GM06990 (cell line): ENCODE measurements at regions not wholly inside any gene's neighbourhood (a gene's known extent, or its start where the extent isn't known, plus 50 kb on each side); places are given as distances from the start of the nearest gene placed in this dataset.

Experiments used
- DNase-seq: peaks from one replicate; pipeline ENCODE4 v3.0.0-alpha.2; 2011; ENCODE audit not compliant: insufficient read length; ENCODE audit errors: extremely low read depth
- H3K27me3 ChIP-seq: replicated peaks from 2 replicates; pipeline ENCODE4 v1.6.0; 2011; ENCODE audit warnings: low read length; ENCODE audit not compliant: control insufficient read depth, insufficient read depth
- H3K36me3 ChIP-seq: 2 replicates; pipeline ENCODE4 v1.5.1; 2011; ENCODE audit warnings: low read length; ENCODE audit not compliant: control insufficient read depth, insufficient read depth
- H3K4me3 ChIP-seq: replicated peaks from 2 replicates; pipeline ENCODE4 v1.5.1; 2011; ENCODE audit warnings: low read depth, mild to moderate bottlenecking, control low read depth, low read length
- TF ChIP-seq, protein P1 (sequence below): IDR thresholded peaks from 2 replicates; pipeline ENCODE4 v1.5.1; 2011; ENCODE audit warnings: low read length, control low read depth, mild to moderate bottlenecking, inconsistent platforms; ENCODE audit not compliant: insufficient read depth, poor library complexity, severe bottlenecking

- DNase-seq: no peak
Observed at GRCh38 chr13:72061613-72062012, 194.6 kb upstream of the DACH1 start.

DNA sequence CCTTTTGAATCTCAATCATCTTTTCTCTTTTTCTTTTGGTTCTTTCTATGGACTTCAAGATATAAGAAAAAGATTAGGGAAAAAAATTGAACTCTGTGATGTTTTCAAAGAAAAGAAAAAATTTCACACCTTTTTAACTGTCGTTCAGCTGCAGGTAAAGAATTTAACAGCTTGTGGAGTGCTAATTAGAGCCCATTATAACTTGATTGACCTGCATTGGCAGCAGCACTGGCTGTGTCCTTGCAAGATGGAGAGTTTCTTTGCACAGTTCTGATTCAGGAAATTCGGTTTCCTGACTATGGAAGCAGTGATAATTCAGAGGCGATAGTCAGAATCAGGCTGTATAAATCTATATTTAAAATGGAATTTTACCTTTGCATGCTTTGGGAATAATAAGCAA lies 183.2 kb upstream of the DACH1 start:
- H3K27me3 ChIP-seq: no peaks in the 10 kb centered on the region
- no peak overlapping the region for H3K4me3 ChIP-seq
- no peak for DNase-seq
- no peaks in the 10 kb centered on the region for H3K36me3 ChIP-seq
- TF ChIP-seq, protein P1, sequence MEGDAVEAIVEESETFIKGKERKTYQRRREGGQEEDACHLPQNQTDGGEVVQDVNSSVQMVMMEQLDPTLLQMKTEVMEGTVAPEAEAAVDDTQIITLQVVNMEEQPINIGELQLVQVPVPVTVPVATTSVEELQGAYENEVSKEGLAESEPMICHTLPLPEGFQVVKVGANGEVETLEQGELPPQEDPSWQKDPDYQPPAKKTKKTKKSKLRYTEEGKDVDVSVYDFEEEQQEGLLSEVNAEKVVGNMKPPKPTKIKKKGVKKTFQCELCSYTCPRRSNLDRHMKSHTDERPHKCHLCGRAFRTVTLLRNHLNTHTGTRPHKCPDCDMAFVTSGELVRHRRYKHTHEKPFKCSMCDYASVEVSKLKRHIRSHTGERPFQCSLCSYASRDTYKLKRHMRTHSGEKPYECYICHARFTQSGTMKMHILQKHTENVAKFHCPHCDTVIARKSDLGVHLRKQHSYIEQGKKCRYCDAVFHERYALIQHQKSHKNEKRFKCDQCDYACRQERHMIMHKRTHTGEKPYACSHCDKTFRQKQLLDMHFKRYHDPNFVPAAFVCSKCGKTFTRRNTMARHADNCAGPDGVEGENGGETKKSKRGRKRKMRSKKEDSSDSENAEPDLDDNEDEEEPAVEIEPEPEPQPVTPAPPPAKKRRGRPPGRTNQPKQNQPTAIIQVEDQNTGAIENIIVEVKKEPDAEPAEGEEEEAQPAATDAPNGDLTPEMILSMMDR: no peak

More at GRCh38 chr13:72061613-72062012, 194.6 kb upstream of the DACH1 start:
- Histone ChIP-seq H3K27me3 (no peaks in the 10 kb centered on the region), H3K36me3 (no peaks in the 10 kb centered on the region), H3K4me3 (no peak overlapping the region)
- TF ChIP-seq, protein P1: no peak

DNA sequence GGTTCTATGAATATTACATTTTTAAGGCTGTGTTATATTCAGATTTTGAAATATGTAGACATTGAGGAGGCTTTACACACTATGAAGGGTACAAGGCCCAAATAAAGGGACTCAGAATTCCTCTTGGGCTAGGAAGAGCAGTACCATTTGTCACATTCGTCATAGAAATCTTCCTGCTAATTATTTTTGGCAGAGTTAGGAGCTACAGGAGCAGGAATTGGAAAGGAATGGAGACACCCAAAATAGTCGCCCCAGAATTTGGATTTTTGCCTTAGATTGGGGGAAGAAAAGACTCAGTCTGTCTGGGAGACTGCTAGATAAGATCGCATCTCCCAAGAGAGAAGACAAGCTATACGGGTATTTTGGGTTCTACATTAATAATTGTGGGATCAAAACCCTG lies 176.4 kb upstream of the DACH1 start:
- Histone ChIP-seq H3K36me3 (no peaks in the 10 kb centered on the region), H3K27me3 (no peaks in the 10 kb centered on the region), H3K4me3 (no peak overlapping the region)
- TF ChIP-seq, protein P1: no peak
- no peak for DNase-seq

DNA sequence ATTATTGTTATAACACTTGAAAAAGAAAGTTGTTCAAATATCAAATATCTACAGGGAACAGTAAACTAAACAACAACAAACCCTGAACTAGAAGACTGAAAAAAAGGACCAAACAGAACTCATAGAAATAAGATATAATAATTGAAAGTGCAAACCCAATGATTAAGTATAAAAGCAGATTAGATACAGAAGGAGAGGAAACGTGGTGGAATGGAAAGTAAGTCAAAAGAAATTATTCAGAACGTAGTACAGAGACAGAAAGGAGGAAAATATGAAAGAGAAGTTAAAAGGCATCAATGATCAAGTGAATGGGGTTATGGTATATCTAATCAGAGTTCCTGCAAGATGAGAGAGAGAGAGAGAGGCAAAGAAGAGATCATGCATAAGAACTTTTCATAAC lies 174.2 kb upstream of the DACH1 start:
- TF ChIP-seq, protein P1: no peak
- DNase-seq: no peak
- no peaks in the 10 kb centered on the region for H3K36me3 ChIP-seq
- H3K4me3 ChIP-seq: no peak overlapping the region
- no peaks in the 10 kb centered on the region for H3K27me3 ChIP-seq

- TF ChIP-seq, protein P1: no peak
- no peak for DNase-seq
- Histone ChIP-seq H3K27me3 (no peaks in the 10 kb centered on the region), H3K36me3 (no peaks in the 10 kb centered on the region), H3K4me3 (no peak overlapping the region)
Observed at GRCh38 chr13:72039126-72039525, 172.1 kb upstream of the DACH1 start.

DNA sequence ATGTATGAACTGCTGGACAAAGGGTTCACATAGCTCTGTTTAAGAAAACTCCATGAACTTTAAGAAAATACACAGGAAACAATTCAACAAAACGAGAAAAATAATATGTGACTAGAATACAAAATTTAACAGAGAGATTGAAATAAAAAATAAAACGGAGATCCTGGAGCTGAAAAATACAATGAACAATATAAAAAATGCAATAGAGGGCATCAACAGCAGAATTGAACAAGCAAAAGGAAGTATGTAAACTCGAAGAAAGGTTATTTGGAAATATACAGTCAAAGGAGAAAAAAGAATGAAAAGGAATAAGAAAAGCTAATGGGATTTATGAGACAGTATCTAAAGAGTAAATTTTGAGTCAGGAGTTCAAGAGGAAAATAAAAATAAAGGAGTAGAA lies 163.0 kb upstream of the DACH1 start:
- no peaks in the 10 kb centered on the region for H3K27me3 ChIP-seq

More for the DNA sequence above, 163.0 kb upstream of the DACH1 start:
- TF ChIP-seq, protein P1: no peak
- DNase-seq: no peak
- Histone ChIP-seq H3K36me3 (no peaks in the 10 kb centered on the region), H3K4me3 (no peak overlapping the region)
